SK-N-MC (cell line): ENCODE measurements at regions not wholly inside any gene's neighbourhood (a gene's known extent, or its start where the extent isn't known, plus 50 kb on each side); places are given as distances from the start of the nearest gene placed in this dataset.

Experiments used
- EZH2 ChIP-seq: fragments of 200-600 bp; sonication (generic); IDR thresholded peaks from one replicate; pipeline ENCODE4 v1.6.1; 2017; ENCODE audit warnings: antibody characterized with exemption
- FOXP2 ChIP-seq: optimal IDR thresholded peaks from 2 replicates; pipeline ENCODE3; 2011; ENCODE audit warnings: mild to moderate bottlenecking, moderate library complexity; ENCODE audit not compliant: insufficient read depth; ENCODE audit errors: extremely low read length, control extremely low read depth
- POLR2AphosphoS5 ChIP-seq: IDR thresholded peaks from 2 replicates; pipeline ENCODE4 v1.6.1; 2012; ENCODE audit warnings: mild to moderate bottlenecking, low read depth, low read length, borderline replicate concordance

- TF ChIP-seq POLR2AphosphoS5 (no peak), EZH2 (no peak), FOXP2 (no peak)
Measured at GRCh38 chr4:161256716-161257115, 907.1 kb downstream of the FSTL5 start.
